ENCODE measurements at regions not wholly inside any gene's neighbourhood (a gene's known extent, or its start where the extent isn't known, plus 50 kb on each side); places are given as distances from the start of the nearest gene placed in this dataset.

GRCh38 chr11:87740968-87741367 is 434.3 kb downstream of the RAB38 start:
- ChIA-PET CTCF (no interaction called here), POLR2A (no interaction called here)
- H3K9me3 Mint-ChIP-seq: no peaks in the 10 kb centered on the region
- no peaks in the 10 kb centered on the region for H3K27me3 Mint-ChIP-seq (ENCODE audit: low read depth)
- H3K4me3 Mint-ChIP-seq: no peak overlapping the region
- DNase-seq (ENCODE audit: low spot score) (no peak), ATAC-seq (no peak)
- no peak overlapping the region for H3K27ac Mint-ChIP-seq
- H3K36me3 Mint-ChIP-seq: no peaks in the 10 kb centered on the region
- TF ChIP-seq CDX4 (CRISPR knock-in tag; IDR thresholded peaks at IDR 0.05; ENCODE audit: borderline replicate concordance) (no peak), IRF1 (CRISPR knock-in tag; IDR thresholded peaks at IDR 0.05) (no peak), TP53 (CRISPR knock-in tag; IDR thresholded peaks at IDR 0.05) (no peak), ZNF423 (CRISPR knock-in tag; IDR thresholded peaks at IDR 0.05) (no peak), CREM (CRISPR knock-in tag; IDR thresholded peaks at IDR 0.05) (no peak), FOXJ3 (CRISPR knock-in tag; IDR thresholded peaks at IDR 0.05; ENCODE audit: borderline replicate concordance) (no peak), HMGA2 (CRISPR knock-in tag; IDR thresholded peaks at IDR 0.05) (no peak)
- H3K4me1 Mint-ChIP-seq: no peaks in the 10 kb centered on the region

DNA sequence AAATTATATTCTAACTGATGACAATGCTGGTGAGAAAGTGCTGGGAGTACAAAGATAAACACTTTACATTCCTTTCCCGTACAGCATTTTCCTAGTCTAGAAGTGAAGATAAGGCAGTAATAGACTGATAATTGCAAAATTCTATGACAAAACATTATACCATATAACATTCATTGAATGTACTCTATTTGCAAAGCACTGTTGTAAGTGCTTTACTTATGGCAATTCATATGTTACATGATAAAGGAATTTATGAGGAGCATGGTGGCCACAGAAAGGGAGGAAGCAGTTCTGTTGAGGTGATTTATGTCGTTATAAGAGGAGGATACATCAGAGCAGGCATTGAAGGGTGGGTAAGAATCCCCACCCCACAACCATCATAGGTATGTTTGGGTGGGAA is 434.8 kb downstream of the RAB38 start:
- no peak for ATAC-seq
- DNase-seq (ENCODE audit: low spot score): no peak
- Mint-ChIP-seq H3K9me3 (no peaks in the 10 kb centered on the region), H3K36me3 (no peaks in the 10 kb centered on the region), H3K27ac (no peak overlapping the region), H3K4me3 (no peak overlapping the region), H3K27me3 (ENCODE audit: low read depth) (no peaks in the 10 kb centered on the region), H3K4me1 (no peaks in the 10 kb centered on the region)
- ChIA-PET POLR2A (no interaction called here), CTCF (no interaction called here)
- TF ChIP-seq CREB1 (CRISPR knock-in tag; IDR thresholded peaks at IDR 0.05) (no peak), ZNF396 (CRISPR knock-in tag; IDR thresholded peaks at IDR 0.05; ENCODE audit: borderline replicate concordance) (no peak), USF2 (CRISPR knock-in tag; IDR thresholded peaks at IDR 0.05) (no peak), ZNF281 (CRISPR knock-in tag; IDR thresholded peaks at IDR 0.05) (no peak), RORB (CRISPR knock-in tag; IDR thresholded peaks at IDR 0.05) (no peak), IRF1 (CRISPR knock-in tag; IDR thresholded peaks at IDR 0.05) (no peak), NR1H2 (CRISPR knock-in tag; IDR thresholded peaks at IDR 0.05) (no peak), ZNF425 (CRISPR knock-in tag; conservative IDR thresholded peaks at IDR 0.05) (no peak), SP1 (CRISPR knock-in tag; conservative IDR thresholded peaks at IDR 0.05) (no peak)

DNA sequence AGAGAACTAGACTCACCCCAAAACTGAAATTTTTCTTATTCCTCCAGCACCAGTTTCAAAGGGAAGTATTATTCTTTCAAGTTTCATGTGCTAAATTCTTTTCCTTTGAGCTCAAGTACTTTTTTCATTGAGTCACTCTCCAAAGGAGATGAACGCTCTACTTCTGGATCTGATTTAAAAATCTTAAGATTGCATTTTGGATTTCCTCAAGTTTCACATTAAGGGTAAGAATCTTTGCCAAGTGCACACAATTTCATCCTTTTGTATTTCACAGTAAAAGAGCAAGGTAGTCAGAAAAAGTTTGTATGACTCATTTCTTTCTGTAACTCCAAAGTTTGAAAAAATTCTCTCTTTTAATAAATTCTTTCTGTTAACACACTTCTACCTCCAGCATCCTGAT is 435.5 kb downstream of the RAB38 start:
- H3K36me3 Mint-ChIP-seq: no peaks in the 10 kb centered on the region
- no peak for DNase-seq (ENCODE audit: low spot score)
- H3K27me3 Mint-ChIP-seq (ENCODE audit: low read depth): no peaks in the 10 kb centered on the region
- no peak overlapping the region for H3K27ac Mint-ChIP-seq
- CTCF ChIA-PET: no interaction called here
- POLR2A ChIA-PET: no interaction called here
- ATAC-seq: no peak
- no peaks in the 10 kb centered on the region for H3K4me1 Mint-ChIP-seq
- no peak overlapping the region for H3K4me3 Mint-ChIP-seq
- no peaks in the 10 kb centered on the region for H3K9me3 Mint-ChIP-seq
- TF ChIP-seq ZNF512 (CRISPR knock-in tag; IDR thresholded peaks at IDR 0.05; ENCODE audit: borderline replicate concordance) (no peak), JUN (CRISPR knock-in tag; IDR thresholded peaks at IDR 0.05) (no peak), RORB (CRISPR knock-in tag; IDR thresholded peaks at IDR 0.05) (no peak), ZNF671 (CRISPR knock-in tag; IDR thresholded peaks at IDR 0.05) (no peak)
- TF ChIP-seq, protein P1, sequence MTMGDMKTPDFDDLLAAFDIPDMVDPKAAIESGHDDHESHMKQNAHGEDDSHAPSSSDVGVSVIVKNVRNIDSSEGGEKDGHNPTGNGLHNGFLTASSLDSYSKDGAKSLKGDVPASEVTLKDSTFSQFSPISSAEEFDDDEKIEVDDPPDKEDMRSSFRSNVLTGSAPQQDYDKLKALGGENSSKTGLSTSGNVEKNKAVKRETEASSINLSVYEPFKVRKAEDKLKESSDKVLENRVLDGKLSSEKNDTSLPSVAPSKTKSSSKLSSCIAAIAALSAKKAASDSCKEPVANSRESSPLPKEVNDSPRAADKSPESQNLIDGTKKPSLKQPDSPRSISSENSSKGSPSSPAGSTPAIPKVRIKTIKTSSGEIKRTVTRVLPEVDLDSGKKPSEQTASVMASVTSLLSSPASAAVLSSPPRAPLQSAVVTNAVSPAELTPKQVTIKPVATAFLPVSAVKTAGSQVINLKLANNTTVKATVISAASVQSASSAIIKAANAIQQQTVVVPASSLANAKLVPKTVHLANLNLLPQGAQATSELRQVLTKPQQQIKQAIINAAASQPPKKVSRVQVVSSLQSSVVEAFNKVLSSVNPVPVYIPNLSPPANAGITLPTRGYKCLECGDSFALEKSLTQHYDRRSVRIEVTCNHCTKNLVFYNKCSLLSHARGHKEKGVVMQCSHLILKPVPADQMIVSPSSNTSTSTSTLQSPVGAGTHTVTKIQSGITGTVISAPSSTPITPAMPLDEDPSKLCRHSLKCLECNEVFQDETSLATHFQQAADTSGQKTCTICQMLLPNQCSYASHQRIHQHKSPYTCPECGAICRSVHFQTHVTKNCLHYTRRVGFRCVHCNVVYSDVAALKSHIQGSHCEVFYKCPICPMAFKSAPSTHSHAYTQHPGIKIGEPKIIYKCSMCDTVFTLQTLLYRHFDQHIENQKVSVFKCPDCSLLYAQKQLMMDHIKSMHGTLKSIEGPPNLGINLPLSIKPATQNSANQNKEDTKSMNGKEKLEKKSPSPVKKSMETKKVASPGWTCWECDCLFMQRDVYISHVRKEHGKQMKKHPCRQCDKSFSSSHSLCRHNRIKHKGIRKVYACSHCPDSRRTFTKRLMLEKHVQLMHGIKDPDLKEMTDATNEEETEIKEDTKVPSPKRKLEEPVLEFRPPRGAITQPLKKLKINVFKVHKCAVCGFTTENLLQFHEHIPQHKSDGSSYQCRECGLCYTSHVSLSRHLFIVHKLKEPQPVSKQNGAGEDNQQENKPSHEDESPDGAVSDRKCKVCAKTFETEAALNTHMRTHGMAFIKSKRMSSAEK (CRISPR knock-in tag; IDR thresholded peaks at IDR 0.05; ENCODE audit: borderline replicate concordance): no peak
